ENCODE measurements at regions not wholly inside any gene's neighbourhood (a gene's known extent, or its start where the extent isn't known, plus 50 kb on each side); places are given as distances from the start of the nearest gene placed in this dataset.

DNA sequence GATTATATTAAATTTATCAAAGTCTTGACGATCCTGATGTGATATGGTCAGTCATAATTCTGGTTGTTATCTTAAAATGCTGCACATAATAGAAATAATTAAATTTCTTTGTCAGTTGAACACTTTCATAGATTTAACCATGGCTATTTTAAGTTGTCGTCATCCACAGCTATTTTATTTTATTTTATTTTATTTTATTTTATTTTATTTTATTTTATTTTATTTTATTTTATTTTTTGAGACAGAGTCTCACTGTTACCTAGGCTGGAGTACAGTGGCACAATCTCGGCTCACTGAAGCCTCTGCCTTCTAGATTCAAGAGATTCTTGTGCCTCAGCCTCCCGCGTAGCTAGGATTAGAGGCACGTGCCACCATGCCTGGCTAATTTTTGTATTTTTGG lies 90.5 kb upstream of the KCNK12 start:
- TF ChIP-seq POLR2A (IDR thresholded peaks at IDR 0.05), result no peak
- TF ChIP-seq CTCF (IDR thresholded peaks at IDR 0.05), result no peak
- TF ChIP-seq POLR2AphosphoS5 (IDR thresholded peaks at IDR 0.05), result no peak
- no peak for TF ChIP-seq EP300 (IDR thresholded peaks at IDR 0.05; ENCODE audit: low read depth)

Measured in transverse colon (tissue), 4 donors.